ENCODE measurements at regions not wholly inside any gene's neighbourhood (a gene's known extent, or its start where the extent isn't known, plus 50 kb on each side); places are given as distances from the start of the nearest gene placed in this dataset.

GRCh38 chr22:49192857-49193250 is 634.8 kb downstream of the BRD1 start:
- Mint-ChIP-seq H3K27me3 (ENCODE audit: insufficient read depth, low read depth, poor library complexity) (peaks cover 8% of the 10 kb centered on the region), H3K4me3 (no peak overlapping the region), H3K9me3 (peaks cover 3% of the 10 kb centered on the region), H3K36me3 (ENCODE audit: low read depth) (no peaks in the 10 kb centered on the region), H3K4me1 (peaks cover 11% of the 10 kb centered on the region), H3K27ac (no peak overlapping the region)
- no peaks in the 10 kb centered on the region for H3K4me1 ChIP-seq (ENCODE audit: insufficient read depth)
- TF ChIP-seq CREB1 (CRISPR knock-in tag; IDR thresholded peaks at IDR 0.05; ENCODE audit: low read depth) (no peak), EZH2 (IDR thresholded peaks at IDR 0.05; ENCODE audit: low read depth, unreplicated experiment) (no peak), ETS1 (IDR thresholded peaks at IDR 0.05) (no peak), ZNF462 (CRISPR knock-in tag; IDR thresholded peaks at IDR 0.05) (no peak), ZNF114 (CRISPR knock-in tag; IDR thresholded peaks at IDR 0.05) (no peak), REST (IDR thresholded peaks at IDR 0.05; ENCODE audit: unreplicated experiment) (no peak), CTCF (conservative IDR thresholded peaks at IDR 0.05; ENCODE audit: low read depth in 2 of 2) (no peak), ZNF331 (CRISPR knock-in tag; IDR thresholded peaks at IDR 0.05; ENCODE audit: low read depth) (no peak), JUNB (IDR thresholded peaks at IDR 0.05; ENCODE audit: unreplicated experiment) (no peak), NANOG (IDR thresholded peaks at IDR 0.05; ENCODE audit: borderline replicate concordance) (no peak), STAT1 (IDR thresholded peaks at IDR 0.05; ENCODE audit: unreplicated experiment) (no peak), POLR2AphosphoS5 (IDR thresholded peaks at IDR 0.05; ENCODE audit: low read depth) (no peak), EZH2phosphoT487 (IDR thresholded peaks at IDR 0.05; ENCODE audit: unreplicated experiment) (no peak)
- H3F3A ChIP-seq (replicated peaks; ENCODE audit: low read depth), result no peaks in the 10 kb centered on the region
- DNase-seq (ENCODE audit: low spot score) (no peak), ATAC-seq (no peak)
- H3K4me2 ChIP-seq, result no peak overlapping the region
- no peak overlapping the region for H2AFZ ChIP-seq
- H3K27me3 ChIP-seq (ENCODE audit: insufficient read depth), result no peaks in the 10 kb centered on the region
- no peak overlapping the region for H3K4me3 ChIP-seq
- H3K9me2 ChIP-seq (ENCODE audit: insufficient read depth), result no peaks in the 10 kb centered on the region
- no peak overlapping the region for H3K27ac ChIP-seq (ENCODE audit: low read depth)
- no peaks in the 10 kb centered on the region for H3K36me3 ChIP-seq (ENCODE audit: insufficient read depth)
- H3K79me2 ChIP-seq (replicated peaks; ENCODE audit: insufficient read depth), result no peaks in the 10 kb centered on the region
- H4K20me1 ChIP-seq (replicated peaks; ENCODE audit: insufficient read depth), result no peaks in the 10 kb centered on the region

Measured in GM23338 (cell line).